Neural progenitor cell (in vitro differentiated cells): ENCODE measurements at regions not wholly inside any gene's neighbourhood (a gene's known extent, or its start where the extent isn't known, plus 50 kb on each side); places are given as distances from the start of the nearest gene placed in this dataset.
"Not testable (repeated sequence)": the region's sequence is repeated elsewhere in the genome, so short reads cannot be mapped to it uniquely, and the experiment has no call there.

Experiments
- DNase-seq: peaks from one replicate; pipeline ENCODE4 v3.0.0-alpha.2; 2016; ENCODE audit warnings: low spot score
- H2AFZ ChIP-seq: fragments of 200-600 bp; sonication (generic); replicated peaks from 2 replicates; pipeline ENCODE4 v1.6.1; 2016; ENCODE audit warnings: antibody characterized with exemption
- H3F3A ChIP-seq: fragments of 200-600 bp; sonication (generic); 2 replicates; pipeline ENCODE4 v1.6.1; 2016; ENCODE audit warnings: antibody characterized with exemption, low read depth
- H3K27ac ChIP-seq: fragments of 200-600 bp; sonication (generic); 2 replicates; pipeline ENCODE4 v1.5.1; 2016; ENCODE audit warnings: mild to moderate bottlenecking
- H3K27me3 ChIP-seq: fragments of 200-600 bp; sonication (generic); 2 replicates; pipeline ENCODE4 v1.6.1; 2016; ENCODE audit warnings: mild to moderate bottlenecking, moderate library complexity
- H3K36me3 ChIP-seq: fragments of 200-600 bp; sonication (generic); 2 replicates; pipeline ENCODE4 v1.5.1; 2016
- H3K4me1 ChIP-seq: fragments of 200-600 bp; sonication (generic); 2 replicates; pipeline ENCODE4 v1.6.1; 2016; ENCODE audit warnings: mixed run types
- H3K4me2 ChIP-seq: fragments of 200-600 bp; sonication (generic); 2 replicates; pipeline ENCODE4 v1.6.1; 2016
- H3K4me3 ChIP-seq: fragments of 200-600 bp; sonication (generic); 2 replicates; pipeline ENCODE4 v1.5.1; 2016
- H3K79me2 ChIP-seq: fragments of 200-600 bp; sonication (generic); 2 replicates; pipeline ENCODE4 v1.6.1; 2016; ENCODE audit warnings: low read depth
- H3K9ac ChIP-seq: fragments of 200-600 bp; sonication (generic); 2 replicates; pipeline ENCODE4 v1.6.1; 2016
- H3K9me3 ChIP-seq: fragments of 200-600 bp; sonication (generic); 2 replicates; pipeline ENCODE4 v1.5.1; 2016; ENCODE audit warnings: low read depth
- H4K20me1 ChIP-seq: fragments of 200-600 bp; sonication (generic); 2 replicates; pipeline ENCODE4 v1.6.1; 2016; ENCODE audit warnings: low read depth
- H3K27ac Mint-ChIP-seq: 3 replicates; pipeline ENCODE4 v1.8.0; 2021; ENCODE audit warnings: mixed read lengths
- H3K27me3 Mint-ChIP-seq: 2 replicates; pipeline ENCODE4 v1.8.0; 2022; ENCODE audit warnings: low read depth, mild to moderate bottlenecking, inconsistent platforms, moderate library complexity, mixed read lengths; ENCODE audit not compliant: insufficient read depth
- H3K36me3 Mint-ChIP-seq: 3 replicates; pipeline ENCODE4 v1.8.0; 2021; ENCODE audit warnings: mixed read lengths
- H3K4me1 Mint-ChIP-seq: 3 replicates; pipeline ENCODE4 v1.8.0; 2021; ENCODE audit warnings: mixed read lengths
- H3K4me3 Mint-ChIP-seq: 3 replicates; pipeline ENCODE4 v1.8.0; 2021; ENCODE audit warnings: mild to moderate bottlenecking, moderate library complexity, mixed read lengths
- H3K9me3 Mint-ChIP-seq: 3 replicates; pipeline ENCODE4 v1.8.0; 2020; ENCODE audit warnings: mixed read lengths
- EZH2 ChIP-seq: fragments of 200-600 bp; sonication (generic); IDR thresholded peaks from 2 replicates; pipeline ENCODE4 v1.6.1; 2017; ENCODE audit warnings: antibody characterized with exemption, mild to moderate bottlenecking, moderate library complexity
- EZH2phosphoT487 ChIP-seq: fragments of 200-600 bp; sonication (generic); IDR thresholded peaks from 2 replicates; pipeline ENCODE4 v1.6.1; 2017; ENCODE audit warnings: antibody characterized with exemption
- TF ChIP-seq, protein P1 (sequence below): fragments of 200-600 bp; sonication (generic); IDR thresholded peaks from 2 replicates; pipeline ENCODE4 v1.5.1; 2017; ENCODE audit warnings: antibody characterized with exemption, mild to moderate bottlenecking

DNA sequence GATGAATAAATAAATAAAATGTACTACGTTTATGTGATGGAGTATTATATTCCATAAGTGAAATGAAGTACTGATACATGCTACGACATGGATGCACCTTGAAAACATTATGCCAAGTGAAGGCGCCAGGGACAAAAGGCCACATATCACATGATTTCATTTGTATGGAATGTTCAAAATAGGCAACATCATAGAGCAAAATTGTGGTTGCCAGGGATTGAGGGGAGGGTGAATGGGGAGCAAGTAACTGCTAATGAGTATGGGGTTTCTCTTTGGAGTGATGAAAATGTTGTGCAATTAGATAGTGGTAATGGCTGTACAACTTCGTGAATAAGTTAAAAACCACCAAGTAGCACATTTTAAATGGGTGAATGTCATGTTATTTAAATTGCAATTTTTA, 132.8 kb downstream of the SLC38A4 start:
- Mint-ChIP-seq H3K27ac (no peak overlapping the region), H3K27me3 (no peaks in the 10 kb centered on the region), H3K36me3 (no peaks in the 10 kb centered on the region), H3K4me1 (no peaks in the 10 kb centered on the region), H3K9me3 (no peaks in the 10 kb centered on the region), H3K4me3 (no peak overlapping the region)
- Histone ChIP-seq H3K79me2 (no peaks in the 10 kb centered on the region), H3K9ac (no peak overlapping the region), H3K36me3 (no peaks in the 10 kb centered on the region), H3K4me1 (no peaks in the 10 kb centered on the region), H3K27me3 (no peaks in the 10 kb centered on the region), H3F3A (no peaks in the 10 kb centered on the region), H3K9me3 (no peaks in the 10 kb centered on the region), H4K20me1 (no peaks in the 10 kb centered on the region), H2AFZ (no peak overlapping the region), H3K4me2 (no peak overlapping the region), H3K4me3 (no peak overlapping the region), H3K27ac (no peak overlapping the region)
- TF ChIP-seq EZH2 (no peak), EZH2phosphoT487 (no peak)
- TF ChIP-seq, protein P1, sequence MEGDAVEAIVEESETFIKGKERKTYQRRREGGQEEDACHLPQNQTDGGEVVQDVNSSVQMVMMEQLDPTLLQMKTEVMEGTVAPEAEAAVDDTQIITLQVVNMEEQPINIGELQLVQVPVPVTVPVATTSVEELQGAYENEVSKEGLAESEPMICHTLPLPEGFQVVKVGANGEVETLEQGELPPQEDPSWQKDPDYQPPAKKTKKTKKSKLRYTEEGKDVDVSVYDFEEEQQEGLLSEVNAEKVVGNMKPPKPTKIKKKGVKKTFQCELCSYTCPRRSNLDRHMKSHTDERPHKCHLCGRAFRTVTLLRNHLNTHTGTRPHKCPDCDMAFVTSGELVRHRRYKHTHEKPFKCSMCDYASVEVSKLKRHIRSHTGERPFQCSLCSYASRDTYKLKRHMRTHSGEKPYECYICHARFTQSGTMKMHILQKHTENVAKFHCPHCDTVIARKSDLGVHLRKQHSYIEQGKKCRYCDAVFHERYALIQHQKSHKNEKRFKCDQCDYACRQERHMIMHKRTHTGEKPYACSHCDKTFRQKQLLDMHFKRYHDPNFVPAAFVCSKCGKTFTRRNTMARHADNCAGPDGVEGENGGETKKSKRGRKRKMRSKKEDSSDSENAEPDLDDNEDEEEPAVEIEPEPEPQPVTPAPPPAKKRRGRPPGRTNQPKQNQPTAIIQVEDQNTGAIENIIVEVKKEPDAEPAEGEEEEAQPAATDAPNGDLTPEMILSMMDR = no peak
- DNase-seq = no peak

DNA sequence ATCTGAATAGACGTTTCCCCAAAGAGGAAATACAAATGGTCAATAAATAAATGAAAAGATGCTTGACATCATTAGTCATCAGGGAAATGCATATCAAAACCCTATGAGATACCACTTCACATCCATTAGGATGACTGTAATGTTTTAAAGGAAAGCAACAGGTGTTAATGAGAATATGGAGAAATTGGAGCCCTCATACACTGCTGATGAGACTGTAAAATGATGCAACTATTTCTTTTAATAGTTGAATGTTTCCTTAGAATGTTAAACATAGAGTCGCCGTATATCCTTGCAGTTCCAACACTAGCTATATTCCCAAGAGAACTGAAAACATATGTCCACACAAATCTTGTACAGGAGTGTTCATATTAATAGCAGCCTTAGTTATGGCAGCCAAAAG, 133.2 kb downstream of the SLC38A4 start:
- Histone ChIP-seq H2AFZ (no peak overlapping the region), H4K20me1 (no peaks in the 10 kb centered on the region), H3K9me3 (no peaks in the 10 kb centered on the region), H3K27me3 (no peaks in the 10 kb centered on the region), H3K27ac (no peak overlapping the region), H3K4me2 (no peak overlapping the region), H3F3A (no peaks in the 10 kb centered on the region), H3K4me3 (no peak overlapping the region), H3K9ac (no peak overlapping the region), H3K36me3 (no peaks in the 10 kb centered on the region), H3K79me2 (no peaks in the 10 kb centered on the region), H3K4me1 (no peaks in the 10 kb centered on the region)
- Mint-ChIP-seq H3K4me1 (no peaks in the 10 kb centered on the region), H3K4me3 (no peak overlapping the region), H3K9me3 (no peaks in the 10 kb centered on the region), H3K27ac (no peak overlapping the region), H3K27me3 (no peaks in the 10 kb centered on the region), H3K36me3 (no peaks in the 10 kb centered on the region)
- TF ChIP-seq, protein P1 = no peak
- TF ChIP-seq EZH2phosphoT487 = no peak
- TF ChIP-seq EZH2 = no peak
- no peak for DNase-seq

DNA sequence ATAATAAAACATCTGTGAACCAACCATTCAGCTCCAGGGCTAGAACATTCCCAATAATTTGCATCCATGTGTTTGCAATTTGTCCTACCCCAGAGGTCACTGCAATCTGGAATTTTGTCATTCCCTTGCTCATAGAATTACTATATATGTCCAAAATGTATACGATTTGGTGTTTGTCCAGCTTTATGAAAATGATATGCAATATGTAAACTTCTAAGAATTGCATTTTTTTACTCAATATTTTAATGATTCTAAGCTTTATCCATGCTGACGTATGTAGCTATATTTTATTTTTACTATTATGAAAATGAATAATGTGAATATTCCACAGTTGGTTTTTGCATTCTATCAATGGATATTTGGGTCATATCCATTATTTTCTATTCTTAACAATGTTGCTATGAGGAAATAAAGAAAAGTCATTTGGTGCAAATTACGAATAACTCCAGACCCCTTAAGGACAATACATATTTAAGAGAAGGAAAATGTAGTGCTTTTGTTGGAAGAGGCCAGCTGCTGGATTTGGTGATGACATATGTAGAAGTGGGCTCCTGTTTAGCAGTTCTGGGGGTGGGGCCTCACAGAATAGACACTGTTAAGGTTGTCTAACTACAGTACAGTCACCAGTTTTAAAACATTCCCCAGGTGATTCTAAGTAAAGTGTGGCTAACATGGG, 139.4 kb downstream of the SLC38A4 start:
- Histone ChIP-seq H2AFZ (no peak overlapping the region), H3K4me2 (no peak overlapping the region), H3K4me3 (no peak overlapping the region), H3K36me3 (no peaks in the 10 kb centered on the region), H4K20me1 (no peaks in the 10 kb centered on the region), H3F3A (no peaks in the 10 kb centered on the region), H3K79me2 (no peaks in the 10 kb centered on the region), H3K27ac (no peak overlapping the region), H3K27me3 (no peaks in the 10 kb centered on the region), H3K4me1 (no peaks in the 10 kb centered on the region), H3K9ac (no peak overlapping the region), H3K9me3 (no peaks in the 10 kb centered on the region)
- H3K27me3 Mint-ChIP-seq = peaks cover 3% of the 10 kb centered on the region
- H3K4me1 Mint-ChIP-seq = no peaks in the 10 kb centered on the region
- no peak overlapping the region for H3K27ac Mint-ChIP-seq
- TF ChIP-seq, protein P1 = no peak
- no peak for TF ChIP-seq EZH2
- TF ChIP-seq EZH2phosphoT487 = no peak
- no peak overlapping the region for H3K4me3 Mint-ChIP-seq
- no peak for DNase-seq
- no peaks in the 10 kb centered on the region for H3K36me3 Mint-ChIP-seq
- peaks cover 7% of the 10 kb centered on the region for H3K9me3 Mint-ChIP-seq

DNA sequence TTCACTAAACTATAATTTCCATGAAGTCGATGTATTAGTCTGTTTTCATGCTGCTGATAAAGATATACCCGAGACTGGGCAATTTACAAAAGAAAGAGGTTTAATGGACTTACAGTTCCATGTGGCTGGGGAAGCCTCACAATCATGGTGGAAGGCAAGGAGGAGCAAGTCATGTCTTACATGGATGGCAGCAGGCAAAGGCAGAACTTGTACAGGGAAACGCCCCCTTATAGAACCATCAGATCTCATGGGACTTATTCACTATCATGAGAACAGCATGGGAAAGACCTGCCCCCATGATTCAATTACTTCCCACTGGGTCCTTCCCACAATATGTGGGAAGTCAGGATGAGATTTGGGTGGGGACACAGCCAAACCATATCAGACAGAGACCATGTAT, 141.6 kb downstream of the SLC38A4 start:
- H2AFZ ChIP-seq, H3K27ac Mint-ChIP-seq, H3K4me1 Mint-ChIP-seq, H4K20me1 ChIP-seq, H3K27me3 Mint-ChIP-seq, H3K79me2 ChIP-seq, H3K36me3 ChIP-seq, DNase-seq, H3K4me1 ChIP-seq, H3K9me3 ChIP-seq, H3K4me2 ChIP-seq, H3K9me3 Mint-ChIP-seq, H3K36me3 Mint-ChIP-seq, H3K9ac ChIP-seq, H3K27me3 ChIP-seq, H3K4me3 ChIP-seq, H3F3A ChIP-seq, H3K4me3 Mint-ChIP-seq, H3K27ac ChIP-seq: not testable (repeated sequence)
